ENCODE measurements at regions not wholly inside any gene's neighbourhood (a gene's known extent, or its start where the extent isn't known, plus 50 kb on each side); places are given as distances from the start of the nearest gene placed in this dataset.

DNA sequence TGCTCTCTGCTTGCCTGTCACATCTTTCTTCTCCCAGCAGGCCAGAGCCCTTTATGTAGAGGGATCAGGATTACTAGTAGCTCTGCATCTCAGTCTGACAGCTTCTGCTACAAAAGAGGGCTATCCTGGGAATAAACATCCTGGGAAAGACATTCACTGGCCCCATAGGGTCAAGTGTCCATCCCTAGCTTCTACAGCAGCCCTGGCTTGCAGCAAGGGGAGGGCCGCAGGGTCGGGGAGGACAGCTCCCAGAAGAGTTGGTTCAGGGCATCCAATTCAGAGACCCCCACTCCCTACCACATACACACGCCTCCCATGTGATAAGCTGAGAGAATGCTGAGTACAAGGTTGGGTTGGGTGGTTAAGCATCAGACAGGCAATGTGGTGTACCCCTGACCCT lies 154.1 kb upstream of the PDE10A start:
- Mint-ChIP-seq H3K4me3 (no peak overlapping the region), H3K36me3 (ENCODE audit: low read depth) (no peaks in the 10 kb centered on the region), H3K27me3 (ENCODE audit: low read depth, poor library complexity) (peaks cover 43% of the 10 kb centered on the region), H3K27ac (peak overlapping the region; percentile 14), H3K4me1 (peaks cover 92% of the 10 kb centered on the region), H3K9me3 (no peaks in the 10 kb centered on the region)
- DNase-seq: no peak
- TF ChIP-seq, protein P1, sequence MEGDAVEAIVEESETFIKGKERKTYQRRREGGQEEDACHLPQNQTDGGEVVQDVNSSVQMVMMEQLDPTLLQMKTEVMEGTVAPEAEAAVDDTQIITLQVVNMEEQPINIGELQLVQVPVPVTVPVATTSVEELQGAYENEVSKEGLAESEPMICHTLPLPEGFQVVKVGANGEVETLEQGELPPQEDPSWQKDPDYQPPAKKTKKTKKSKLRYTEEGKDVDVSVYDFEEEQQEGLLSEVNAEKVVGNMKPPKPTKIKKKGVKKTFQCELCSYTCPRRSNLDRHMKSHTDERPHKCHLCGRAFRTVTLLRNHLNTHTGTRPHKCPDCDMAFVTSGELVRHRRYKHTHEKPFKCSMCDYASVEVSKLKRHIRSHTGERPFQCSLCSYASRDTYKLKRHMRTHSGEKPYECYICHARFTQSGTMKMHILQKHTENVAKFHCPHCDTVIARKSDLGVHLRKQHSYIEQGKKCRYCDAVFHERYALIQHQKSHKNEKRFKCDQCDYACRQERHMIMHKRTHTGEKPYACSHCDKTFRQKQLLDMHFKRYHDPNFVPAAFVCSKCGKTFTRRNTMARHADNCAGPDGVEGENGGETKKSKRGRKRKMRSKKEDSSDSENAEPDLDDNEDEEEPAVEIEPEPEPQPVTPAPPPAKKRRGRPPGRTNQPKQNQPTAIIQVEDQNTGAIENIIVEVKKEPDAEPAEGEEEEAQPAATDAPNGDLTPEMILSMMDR (IDR thresholded peaks at IDR 0.05): no peak

DNA sequence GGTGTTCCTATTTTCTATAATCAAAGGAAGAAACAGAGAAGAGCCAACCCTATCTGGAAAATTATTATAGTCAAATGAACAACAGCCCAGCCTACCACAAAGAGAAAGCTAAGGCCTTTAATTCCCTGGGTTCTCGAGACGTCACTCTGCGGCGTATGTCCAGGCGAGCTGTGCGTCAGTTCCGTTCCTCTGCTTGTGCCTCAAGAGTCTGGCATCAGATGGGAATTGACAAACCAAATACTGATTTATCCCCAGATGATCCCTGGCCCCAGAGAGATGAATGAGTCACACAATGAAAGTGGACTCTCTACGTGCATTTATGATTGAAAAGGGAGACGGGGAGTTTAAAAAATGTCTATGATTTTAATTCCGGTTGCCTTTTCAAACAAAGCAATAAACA lies 151.6 kb upstream of the PDE10A start:
- H3K36me3 Mint-ChIP-seq (ENCODE audit: low read depth): peaks cover 7% of the 10 kb centered on the region
- TF ChIP-seq, protein P1 (IDR thresholded peaks at IDR 0.05): no peak
- no peak for DNase-seq
- peaks cover 41% of the 10 kb centered on the region for H3K27me3 Mint-ChIP-seq (ENCODE audit: low read depth, poor library complexity)
- H3K9me3 Mint-ChIP-seq: peaks cover 15% of the 10 kb centered on the region
- no peak overlapping the region for H3K27ac Mint-ChIP-seq
- peaks cover 82% of the 10 kb centered on the region for H3K4me1 Mint-ChIP-seq
- no peak overlapping the region for H3K4me3 Mint-ChIP-seq

DNA sequence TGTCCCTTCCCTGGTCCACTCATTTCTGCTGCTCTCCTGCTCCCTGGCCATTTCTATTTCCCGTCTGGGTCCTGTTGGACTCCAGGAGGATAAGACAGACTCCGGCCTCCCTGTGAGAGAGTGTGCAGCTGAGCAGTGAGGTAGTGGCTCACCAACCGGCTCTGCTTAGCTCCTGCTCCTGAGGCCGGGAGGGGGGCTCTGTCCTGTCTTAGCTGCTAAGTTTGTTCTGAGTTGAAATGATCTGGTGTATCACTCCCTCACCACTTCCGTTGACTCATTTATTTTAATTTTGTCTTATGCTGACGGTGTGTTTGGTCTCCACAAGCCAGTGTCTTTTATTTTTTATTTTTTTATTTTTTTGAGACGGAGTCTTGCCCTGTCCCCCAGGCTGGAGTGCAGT lies 148.5 kb upstream of the PDE10A start:
- Mint-ChIP-seq H3K4me3 (no peak overlapping the region), H3K27me3 (ENCODE audit: low read depth, poor library complexity) (peaks cover 47% of the 10 kb centered on the region), H3K36me3 (ENCODE audit: low read depth) (peaks cover 7% of the 10 kb centered on the region), H3K9me3 (peaks cover 24% of the 10 kb centered on the region), H3K4me1 (peaks cover 70% of the 10 kb centered on the region), H3K27ac (no peak overlapping the region)
- DNase-seq: no peak
- TF ChIP-seq, protein P1 (IDR thresholded peaks at IDR 0.05): no peak

DNA sequence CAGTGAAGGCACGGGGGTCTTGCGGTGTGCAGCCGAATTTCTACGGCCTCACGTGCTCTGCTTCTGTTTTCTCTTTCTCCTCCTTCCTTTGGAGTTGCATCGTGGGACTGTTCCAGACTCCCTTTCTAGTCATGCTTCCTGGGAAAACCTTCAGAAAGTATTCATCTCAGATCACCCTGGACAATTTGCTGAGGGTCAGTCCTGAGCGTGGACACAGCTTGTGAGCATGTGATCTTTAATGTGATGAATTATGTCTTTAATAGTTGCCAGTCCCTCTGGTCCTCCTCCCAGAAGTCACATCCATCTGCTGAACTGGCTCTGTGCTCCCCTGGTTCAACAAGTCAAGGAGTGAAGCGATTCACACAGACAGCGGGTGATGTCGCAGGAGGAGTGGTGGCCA lies 145.0 kb upstream of the PDE10A start:
- H3K9me3 Mint-ChIP-seq: peaks cover 26% of the 10 kb centered on the region
- no peak overlapping the region for H3K27ac Mint-ChIP-seq
- TF ChIP-seq, protein P1 (IDR thresholded peaks at IDR 0.05): no peak
- H3K4me1 Mint-ChIP-seq: peaks cover 54% of the 10 kb centered on the region
- H3K27me3 Mint-ChIP-seq (ENCODE audit: low read depth, poor library complexity): peaks cover 77% of the 10 kb centered on the region
- H3K36me3 Mint-ChIP-seq (ENCODE audit: low read depth): peaks cover 7% of the 10 kb centered on the region
- H3K4me3 Mint-ChIP-seq: no peak overlapping the region
- no peak for DNase-seq

DNA sequence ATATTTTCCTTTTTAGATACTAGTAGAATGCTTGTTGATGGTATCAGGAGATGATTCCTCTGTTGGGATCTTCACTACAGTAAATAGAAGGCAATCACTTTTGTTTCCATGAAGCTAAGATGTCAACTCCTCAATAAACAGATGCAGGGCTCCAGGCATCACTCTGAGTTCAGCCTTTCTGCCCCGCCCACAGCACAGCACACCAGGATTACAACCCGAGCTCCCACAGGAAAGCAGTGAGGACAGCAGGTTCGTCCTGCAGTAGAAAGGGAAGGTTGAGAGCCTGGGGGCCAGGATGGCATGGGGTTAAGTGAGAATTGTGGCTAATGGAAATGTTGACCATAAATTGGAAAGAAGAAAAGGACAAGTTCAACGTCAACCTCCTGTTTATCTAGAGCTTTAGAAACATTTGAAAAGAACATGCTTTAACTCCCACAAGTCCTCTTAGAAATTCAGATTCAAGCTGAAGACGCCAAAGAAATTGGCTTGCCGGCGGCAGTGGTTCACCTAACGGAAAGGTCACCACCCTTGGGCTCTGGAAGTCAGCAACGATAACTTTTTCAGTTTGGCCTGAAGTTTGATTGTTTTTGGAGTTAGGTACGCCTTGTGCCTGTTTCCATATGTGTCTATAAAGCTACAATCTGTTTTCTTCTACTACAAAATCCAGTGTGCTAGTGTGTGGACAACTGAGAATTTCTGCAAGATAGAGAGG lies 144.4 kb upstream of the PDE10A start:
- H3K27ac Mint-ChIP-seq: no peak overlapping the region
- H3K4me3 Mint-ChIP-seq: no peak overlapping the region
- TF ChIP-seq, protein P1 (IDR thresholded peaks at IDR 0.05): no peak
- peaks cover 83% of the 10 kb centered on the region for H3K27me3 Mint-ChIP-seq (ENCODE audit: low read depth, poor library complexity)
- peaks cover 48% of the 10 kb centered on the region for H3K4me1 Mint-ChIP-seq
- H3K36me3 Mint-ChIP-seq (ENCODE audit: low read depth): peaks cover 7% of the 10 kb centered on the region
- DNase-seq: no peak
- peaks cover 30% of the 10 kb centered on the region for H3K9me3 Mint-ChIP-seq
